H1 (cell line): ENCODE measurements at regions not wholly inside any gene's neighbourhood (a gene's known extent, or its start where the extent isn't known, plus 50 kb on each side); places are given as distances from the start of the nearest gene placed in this dataset.

ENCODE experiments used
- ASH2L ChIP-seq: fragments of 200-600, 300-600 bp; sonication (generic); IDR thresholded peaks from one replicate; pipeline ENCODE4 v1.7.1; 2017; ENCODE audit warnings: low read length
- BRCA1 ChIP-seq: IDR thresholded peaks from 2 replicates; pipeline ENCODE4 v1.6.1; 2012; ENCODE audit warnings: low read depth, low read length, improper control_type of control experiment
- EZH2 ChIP-seq: fragments of 200-600 bp; sonication (generic); IDR thresholded peaks from 2 replicates; pipeline ENCODE4 v1.7.1; 2012; ENCODE audit warnings: low read depth, mild to moderate bottlenecking, moderate library complexity, low read length, inconsistent platforms; ENCODE audit not compliant: severe bottlenecking
- GTF2F1 ChIP-seq: IDR thresholded peaks from 2 replicates; pipeline ENCODE4 v1.6.1; 2012; ENCODE audit warnings: low read depth, low read length, improper control_type of control experiment, borderline replicate concordance
- NRF1 ChIP-seq: IDR thresholded peaks from 2 replicates; pipeline ENCODE4 v1.6.1; 2011; ENCODE audit warnings: mild to moderate bottlenecking, low read depth, low read length, improper control_type of control experiment
- SP1 ChIP-seq: IDR thresholded peaks from 2 replicates; pipeline ENCODE4 v1.6.1; 2011; ENCODE audit warnings: low read depth, low read length
- SRF ChIP-seq: IDR thresholded peaks from 2 replicates; pipeline ENCODE4 v1.6.1; 2011; ENCODE audit warnings: mild to moderate bottlenecking, low read depth, low read length, moderate library complexity
- SUZ12 ChIP-seq: fragments of 200-600 bp; sonication (generic); IDR thresholded peaks from 2 replicates; pipeline ENCODE4 v1.6.1; 2012; ENCODE audit warnings: mild to moderate bottlenecking, inconsistent platforms, low read length, moderate library complexity, mixed read lengths
- TAF1 ChIP-seq: IDR thresholded peaks from 2 replicates; pipeline ENCODE4 v1.6.1; 2011; ENCODE audit warnings: mild to moderate bottlenecking, low read depth, low read length
- TF ChIP-seq, protein P1 (sequence below), 3 experiments: IDR thresholded peaks; 1 replicate in 2 of 3; 2 replicates in 1 of 3; pipeline versions ENCODE4 v1.5.1 to v1.6.1; 2011; ENCODE audit warnings: low read length in 3 of 3, mild to moderate bottlenecking in 3 of 3, inconsistent platforms in 2 of 3, low read depth in 1 of 3, moderate library complexity in 1 of 3; ENCODE audit not compliant: insufficient read depth in 1 of 3; ENCODE audit errors: control extremely low read depth in 1 of 3
- TF ChIP-seq, protein P2 (sequence below): IDR thresholded peaks from 2 replicates; pipeline ENCODE4 v1.6.1; 2011; ENCODE audit warnings: low read length, improper control_type of control experiment
- TF ChIP-seq, protein P3 (sequence below): IDR thresholded peaks from 2 replicates; pipeline ENCODE4 v1.6.1; 2012; ENCODE audit warnings: inconsistent platforms

DNA sequence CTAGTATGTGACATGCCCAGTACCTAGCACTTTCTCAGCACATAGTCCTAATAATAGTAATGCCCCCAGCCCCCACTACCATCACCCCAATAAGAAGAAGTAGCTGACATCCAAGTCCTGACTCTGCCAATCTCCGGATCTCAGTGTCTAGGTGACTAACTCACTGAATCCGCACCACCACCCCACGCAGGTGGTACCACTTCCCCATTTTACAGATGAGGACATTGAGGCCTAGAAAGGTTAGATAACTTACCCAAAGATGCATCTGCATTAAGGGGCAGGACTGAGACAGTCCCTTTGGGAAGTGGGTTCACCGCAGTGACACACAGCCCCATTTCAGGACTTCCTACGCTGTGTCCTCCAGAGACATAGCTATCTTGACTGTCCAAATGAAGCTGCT, 241.2 kb downstream of the TFAP2C start:
- TF ChIP-seq SRF (no peak), TAF1 (no peak), EZH2 (no peak), SUZ12 (no peak), BRCA1 (no peak), ASH2L (no peak), NRF1 (no peak), GTF2F1 (no peak), SP1 (no peak)
- TF ChIP-seq, protein P1, sequence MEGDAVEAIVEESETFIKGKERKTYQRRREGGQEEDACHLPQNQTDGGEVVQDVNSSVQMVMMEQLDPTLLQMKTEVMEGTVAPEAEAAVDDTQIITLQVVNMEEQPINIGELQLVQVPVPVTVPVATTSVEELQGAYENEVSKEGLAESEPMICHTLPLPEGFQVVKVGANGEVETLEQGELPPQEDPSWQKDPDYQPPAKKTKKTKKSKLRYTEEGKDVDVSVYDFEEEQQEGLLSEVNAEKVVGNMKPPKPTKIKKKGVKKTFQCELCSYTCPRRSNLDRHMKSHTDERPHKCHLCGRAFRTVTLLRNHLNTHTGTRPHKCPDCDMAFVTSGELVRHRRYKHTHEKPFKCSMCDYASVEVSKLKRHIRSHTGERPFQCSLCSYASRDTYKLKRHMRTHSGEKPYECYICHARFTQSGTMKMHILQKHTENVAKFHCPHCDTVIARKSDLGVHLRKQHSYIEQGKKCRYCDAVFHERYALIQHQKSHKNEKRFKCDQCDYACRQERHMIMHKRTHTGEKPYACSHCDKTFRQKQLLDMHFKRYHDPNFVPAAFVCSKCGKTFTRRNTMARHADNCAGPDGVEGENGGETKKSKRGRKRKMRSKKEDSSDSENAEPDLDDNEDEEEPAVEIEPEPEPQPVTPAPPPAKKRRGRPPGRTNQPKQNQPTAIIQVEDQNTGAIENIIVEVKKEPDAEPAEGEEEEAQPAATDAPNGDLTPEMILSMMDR (IDR thresholded peaks at IDR 0.05; ENCODE audit: control extremely low read depth in 1 of 3, insufficient read depth in 1 of 3, low read depth in 1 of 3, low read length in 3 of 3), result no peak
- TF ChIP-seq, protein P2, sequence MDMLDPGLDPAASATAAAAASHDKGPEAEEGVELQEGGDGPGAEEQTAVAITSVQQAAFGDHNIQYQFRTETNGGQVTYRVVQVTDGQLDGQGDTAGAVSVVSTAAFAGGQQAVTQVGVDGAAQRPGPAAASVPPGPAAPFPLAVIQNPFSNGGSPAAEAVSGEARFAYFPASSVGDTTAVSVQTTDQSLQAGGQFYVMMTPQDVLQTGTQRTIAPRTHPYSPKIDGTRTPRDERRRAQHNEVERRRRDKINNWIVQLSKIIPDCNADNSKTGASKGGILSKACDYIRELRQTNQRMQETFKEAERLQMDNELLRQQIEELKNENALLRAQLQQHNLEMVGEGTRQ, result no peak
- TF ChIP-seq, protein P3, sequence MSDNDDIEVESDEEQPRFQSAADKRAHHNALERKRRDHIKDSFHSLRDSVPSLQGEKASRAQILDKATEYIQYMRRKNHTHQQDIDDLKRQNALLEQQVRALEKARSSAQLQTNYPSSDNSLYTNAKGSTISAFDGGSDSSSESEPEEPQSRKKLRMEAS, result no peak
